GF-D8 (cell line): ENCODE measurements at regions not wholly inside any gene's neighbourhood (a gene's known extent, or its start where the extent isn't known, plus 50 kb on each side); places are given as distances from the start of the nearest gene placed in this dataset.
"Not testable (repeated sequence)": the region's sequence is repeated elsewhere in the genome, so short reads cannot be mapped to it uniquely, and the experiment has no call there.

ENCODE experiments used
- DNase-seq: peaks from one replicate; lab custom pipeline; 2025; lab: John Stamatoyannopoulos, UW

GRCh38 chr1:91207691-91208090 lies 185.9 kb upstream of the ZNF644 start:
- not testable (repeated sequence) for DNase-seq

- not testable (repeated sequence) for DNase-seq
Observed at GRCh38 chr1:91204150-91204549, 182.3 kb upstream of the ZNF644 start.

GRCh38 chr1:91201694-91202093 lies 179.9 kb upstream of the ZNF644 start:
- no peak for DNase-seq

DNA sequence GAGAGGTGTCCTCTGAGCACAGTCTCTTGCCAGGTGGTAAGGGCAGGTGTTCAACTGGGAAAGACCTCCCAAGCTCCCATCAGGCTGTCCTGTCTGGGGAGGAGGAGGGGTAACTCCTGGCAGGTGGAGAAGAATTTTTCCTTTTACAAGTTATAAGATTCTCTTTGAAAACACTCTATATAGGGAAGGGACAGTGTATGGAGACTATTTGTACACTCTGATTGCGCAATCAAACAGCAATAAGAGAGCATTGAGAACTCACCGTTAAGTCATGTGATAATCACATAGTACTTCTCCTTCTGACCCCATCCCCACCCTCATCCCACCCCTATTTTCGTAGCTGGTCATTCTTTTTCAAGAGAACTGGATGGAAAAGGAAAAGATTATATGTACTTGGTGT lies 179.3 kb upstream of the ZNF644 start:
- no peak for DNase-seq

- no peak for DNase-seq
Observed at GRCh38 chr1:91200675-91201074, 178.8 kb upstream of the ZNF644 start.

DNA sequence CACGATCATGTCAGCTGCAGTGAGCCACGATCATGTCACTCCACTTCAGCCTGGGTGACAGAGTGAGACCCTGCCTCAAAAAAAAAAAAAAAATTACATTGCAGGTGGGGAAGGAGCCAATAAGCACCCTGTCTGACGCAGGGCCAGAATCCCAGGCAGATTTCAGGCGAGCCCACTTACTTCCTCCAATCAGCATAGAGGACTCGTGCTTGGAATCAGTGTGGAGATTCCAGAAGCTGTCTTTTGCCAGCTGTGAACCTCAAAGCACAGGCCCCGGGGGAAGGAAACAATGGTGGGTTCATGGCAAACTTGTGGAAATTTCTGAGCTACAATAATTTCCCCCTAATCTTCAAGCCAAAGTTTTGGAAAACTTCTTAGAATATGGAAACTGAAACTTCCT lies 178.2 kb upstream of the ZNF644 start:
- DNase-seq, result no peak

GRCh38 chr1:91190996-91191395 lies 169.2 kb upstream of the ZNF644 start:
- DNase-seq, result no peak

DNA sequence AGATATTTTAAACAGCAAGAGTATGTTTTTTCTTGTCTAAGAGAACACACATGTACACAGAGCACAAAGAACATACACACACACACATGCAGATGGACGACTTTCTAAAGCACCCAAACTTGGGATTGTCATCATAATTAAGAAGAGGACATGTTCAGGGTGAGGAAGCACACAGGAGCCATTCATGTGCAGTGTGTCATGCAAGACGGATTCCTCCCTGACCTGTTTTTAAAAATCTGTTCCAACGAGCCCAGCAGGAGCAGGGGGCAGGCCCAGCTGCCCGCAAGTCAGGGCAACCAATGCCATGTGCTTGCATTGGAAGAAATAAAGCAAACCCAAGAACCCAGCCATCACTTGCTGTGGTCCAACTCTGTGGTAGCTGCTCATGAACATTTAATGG lies 167.3 kb upstream of the ZNF644 start:
- no peak for DNase-seq

GRCh38 chr1:91182807-91183206 lies 161.0 kb upstream of the ZNF644 start:
- DNase-seq, result not testable (repeated sequence)

DNA sequence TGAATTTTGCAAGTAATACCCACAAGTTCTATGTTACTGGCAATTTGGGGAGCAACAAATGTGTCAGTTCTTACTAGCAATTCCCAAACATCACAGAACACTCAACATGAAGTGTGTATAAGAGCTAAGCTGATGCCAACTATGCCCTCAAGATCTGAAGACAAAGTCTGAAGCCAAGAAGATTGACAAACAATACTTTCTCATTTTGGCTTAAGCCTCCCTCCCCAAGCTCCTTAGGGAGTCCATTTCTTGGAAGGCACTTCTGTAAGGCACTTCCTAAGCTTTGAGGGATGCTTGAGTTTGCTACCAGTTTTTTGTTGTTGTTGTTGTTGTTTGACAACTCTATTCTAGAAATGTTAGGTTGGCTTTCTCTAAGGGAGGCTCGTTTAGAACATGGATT lies 154.4 kb upstream of the ZNF644 start:
- no peak for DNase-seq

DNA sequence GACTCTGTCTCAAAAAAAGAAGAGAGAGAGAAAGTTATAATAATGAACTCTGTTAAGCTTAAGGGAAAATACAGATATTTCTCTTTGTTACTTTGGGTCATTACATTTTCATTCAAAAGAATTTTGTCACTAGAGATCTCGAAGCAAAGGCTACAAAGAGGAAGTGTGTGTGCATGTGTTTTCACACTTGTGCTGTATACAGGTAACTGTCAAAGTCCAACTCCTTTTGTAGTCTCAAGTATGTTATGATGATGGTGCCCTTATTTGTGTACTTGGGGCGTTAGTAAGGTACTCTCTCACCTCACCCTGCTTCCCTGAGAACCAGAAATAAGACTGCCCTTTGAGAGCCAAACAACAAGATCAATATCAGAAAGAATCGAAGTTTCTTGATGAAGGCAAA lies 152.9 kb upstream of the ZNF644 start:
- no peak for DNase-seq

DNA sequence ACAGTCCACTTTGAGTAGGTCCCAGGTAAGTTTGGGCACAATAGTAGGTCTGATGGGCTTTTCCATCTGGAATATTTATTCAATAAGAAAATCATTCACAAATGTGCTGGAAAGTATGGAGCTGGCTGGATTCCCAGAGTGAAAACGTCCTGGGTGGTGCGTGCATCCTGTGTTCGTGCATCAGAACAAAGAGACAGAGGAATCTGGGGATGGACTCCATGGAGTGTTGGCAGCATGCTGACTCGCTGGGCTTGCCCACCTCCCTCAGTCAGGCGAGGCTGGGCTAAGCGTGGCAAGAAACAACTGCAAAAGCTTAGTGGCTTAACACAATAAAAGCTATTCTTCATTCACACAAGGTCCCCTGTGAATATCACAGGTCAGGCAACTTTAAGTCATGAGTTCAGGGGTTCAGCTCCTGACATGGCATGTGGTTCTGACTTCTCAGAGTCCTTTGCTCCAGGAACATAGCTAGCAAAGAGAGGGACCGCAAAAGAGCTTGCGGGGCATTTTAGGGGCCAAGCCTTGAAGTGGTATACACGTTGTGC lies 151.6 kb upstream of the ZNF644 start:
- no peak for DNase-seq

DNA sequence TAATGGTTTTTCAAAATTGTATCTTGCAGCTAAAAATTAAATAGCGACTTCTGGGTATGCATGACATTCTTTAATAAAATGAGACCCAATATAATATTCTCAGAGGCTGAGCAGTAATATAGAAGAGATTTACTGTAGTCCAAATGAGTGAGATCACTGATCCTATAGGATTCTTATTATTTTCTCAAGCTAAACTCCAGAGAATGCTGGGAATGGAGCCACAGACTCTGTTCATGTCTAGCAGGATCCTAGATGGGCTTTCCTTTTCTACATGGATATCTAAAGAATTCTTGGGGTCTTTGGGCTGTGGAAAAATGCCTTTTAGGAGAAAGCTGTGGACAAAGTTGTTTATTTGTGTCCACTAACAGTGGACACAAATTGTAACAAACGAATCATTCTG lies 150.7 kb upstream of the ZNF644 start:
- no peak for DNase-seq

- DNase-seq, result no peak
Observed at GRCh38 chr1:91171898-91172297, 150.1 kb upstream of the ZNF644 start.

GRCh38 chr1:91170571-91170970 lies 148.7 kb upstream of the ZNF644 start:
- DNase-seq, result no peak

DNA sequence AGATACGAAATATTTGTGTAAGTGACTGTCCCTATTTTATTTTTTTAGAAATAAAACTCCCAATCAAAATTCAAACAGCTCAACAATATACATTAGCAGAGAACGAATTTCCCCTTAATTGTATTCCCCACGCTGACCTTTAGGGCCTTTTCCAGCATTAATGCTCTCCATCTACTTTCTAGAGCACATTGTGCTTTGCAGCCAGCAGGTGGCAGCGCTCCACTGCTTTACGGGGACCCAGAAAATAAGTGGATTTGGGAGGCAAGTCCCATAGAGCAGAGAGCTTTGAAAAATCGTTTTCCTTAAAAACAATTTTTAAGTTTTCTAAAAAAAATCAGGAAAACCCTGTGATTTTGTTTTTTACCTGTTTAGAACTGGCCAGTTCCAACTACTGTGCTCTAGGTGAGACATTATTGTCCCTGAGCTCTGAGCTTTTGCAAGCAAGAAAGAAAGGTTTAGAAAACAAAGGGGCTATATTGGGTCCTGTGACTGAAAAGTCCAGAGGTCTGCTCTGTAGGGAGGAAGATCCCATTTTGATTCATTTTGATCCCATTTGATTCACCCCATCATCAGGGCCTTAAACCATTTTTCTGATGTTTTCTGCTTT lies 144.4 kb upstream of the ZNF644 start:
- DNase-seq, result peak; percentile 12

- DNase-seq, result no peak
Observed at GRCh38 chr1:91165033-91165654, 143.3 kb upstream of the ZNF644 start.

- no peak for DNase-seq
Observed at GRCh38 chr1:91162613-91163012, 140.8 kb upstream of the ZNF644 start.

- DNase-seq, result no peak
Observed at GRCh38 chr1:91161749-91162148, 139.9 kb upstream of the ZNF644 start.

- no peak for DNase-seq
Observed at GRCh38 chr1:91161166-91161565, 139.3 kb upstream of the ZNF644 start.

- DNase-seq, result no peak
Observed at GRCh38 chr1:91160363-91161075, 138.7 kb upstream of the ZNF644 start.

- DNase-seq, result no peak
Observed at GRCh38 chr1:91153341-91153740, 131.5 kb upstream of the ZNF644 start.

DNA sequence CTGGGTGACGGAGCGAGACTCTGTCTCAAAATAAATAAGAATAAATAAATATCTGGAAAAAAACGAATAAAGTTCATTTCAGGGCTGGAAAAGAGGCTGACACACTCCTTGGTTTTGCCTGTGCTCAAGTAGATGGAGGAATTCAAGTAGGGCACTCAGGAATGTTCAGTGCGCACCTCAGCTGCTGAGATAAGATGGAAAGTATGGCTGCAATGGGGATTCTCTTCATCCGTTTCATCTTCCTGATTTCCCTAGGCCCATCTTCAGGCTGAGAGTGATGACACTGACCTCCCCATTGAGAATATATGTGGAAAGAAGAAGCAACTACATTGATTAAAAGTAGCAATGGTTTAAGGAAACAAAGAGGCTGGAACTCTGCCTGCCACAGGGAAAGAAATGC lies 130.5 kb upstream of the ZNF644 start:
- DNase-seq, result no peak
